OCI-LY1 (cell line): ENCODE measurements at regions not wholly inside any gene's neighbourhood (a gene's known extent, or its start where the extent isn't known, plus 50 kb on each side); places are given as distances from the start of the nearest gene placed in this dataset.

Source experiments
- EZH2 ChIP-seq: fragments of 200-600 bp; sonication (generic), shearing (Covaris generic); IDR thresholded peaks from 2 replicates; pipeline ENCODE4 v1.8.0; 2017; ENCODE audit warnings: borderline replicate concordance, mixed run types, mild to moderate bottlenecking, antibody characterized with exemption, low read length, moderate library complexity, mixed read lengths
- TF ChIP-seq, protein P1 (sequence below): fragments of 200-600 bp; sonication (generic), shearing (Covaris generic); IDR thresholded peaks from 2 replicates; pipeline ENCODE4 v1.5.1; 2017; ENCODE audit warnings: mild to moderate bottlenecking, antibody characterized with exemption, low read length, moderate library complexity, mixed read lengths

DNA sequence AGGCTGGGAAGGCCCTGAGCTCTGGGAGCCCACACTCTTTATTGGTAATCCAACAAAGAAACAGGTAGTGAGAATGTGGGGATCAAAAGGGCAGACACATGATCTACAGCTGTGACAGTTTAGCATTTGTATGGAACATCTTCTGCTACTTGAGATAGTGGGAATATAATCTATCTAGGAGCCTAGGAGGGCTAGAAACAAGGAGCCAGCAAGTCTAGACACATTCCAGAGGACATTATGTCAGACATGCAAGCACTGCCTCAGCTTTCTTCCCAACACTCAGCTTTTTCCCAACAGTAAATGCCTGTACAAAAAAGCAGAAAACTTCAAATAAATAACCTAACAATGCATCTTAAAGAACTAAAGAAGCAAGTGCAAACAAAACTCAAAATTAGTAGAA, 1150.6 kb upstream of the RAG2 start:
- TF ChIP-seq, protein P1, sequence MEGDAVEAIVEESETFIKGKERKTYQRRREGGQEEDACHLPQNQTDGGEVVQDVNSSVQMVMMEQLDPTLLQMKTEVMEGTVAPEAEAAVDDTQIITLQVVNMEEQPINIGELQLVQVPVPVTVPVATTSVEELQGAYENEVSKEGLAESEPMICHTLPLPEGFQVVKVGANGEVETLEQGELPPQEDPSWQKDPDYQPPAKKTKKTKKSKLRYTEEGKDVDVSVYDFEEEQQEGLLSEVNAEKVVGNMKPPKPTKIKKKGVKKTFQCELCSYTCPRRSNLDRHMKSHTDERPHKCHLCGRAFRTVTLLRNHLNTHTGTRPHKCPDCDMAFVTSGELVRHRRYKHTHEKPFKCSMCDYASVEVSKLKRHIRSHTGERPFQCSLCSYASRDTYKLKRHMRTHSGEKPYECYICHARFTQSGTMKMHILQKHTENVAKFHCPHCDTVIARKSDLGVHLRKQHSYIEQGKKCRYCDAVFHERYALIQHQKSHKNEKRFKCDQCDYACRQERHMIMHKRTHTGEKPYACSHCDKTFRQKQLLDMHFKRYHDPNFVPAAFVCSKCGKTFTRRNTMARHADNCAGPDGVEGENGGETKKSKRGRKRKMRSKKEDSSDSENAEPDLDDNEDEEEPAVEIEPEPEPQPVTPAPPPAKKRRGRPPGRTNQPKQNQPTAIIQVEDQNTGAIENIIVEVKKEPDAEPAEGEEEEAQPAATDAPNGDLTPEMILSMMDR = no peak
- no peak for TF ChIP-seq EZH2
